HFFc6 (cell line): ENCODE measurements at regions not wholly inside any gene's neighbourhood (a gene's known extent, or its start where the extent isn't known, plus 50 kb on each side); places are given as distances from the start of the nearest gene placed in this dataset.

Experiments
- DNase-seq: peaks from one replicate; pipeline ENCODE4 v3.0.0-alpha.2; 2018
- H3K27ac Mint-ChIP-seq: 2 replicates; pipeline ENCODE4 v1.8.0; 2020; ENCODE audit warnings: mild to moderate bottlenecking, mixed read lengths
- H3K27me3 Mint-ChIP-seq: 2 replicates; pipeline ENCODE4 v1.8.0; 2021; ENCODE audit warnings: mild to moderate bottlenecking, moderate library complexity, mixed read lengths; ENCODE audit not compliant: insufficient read depth
- H3K36me3 Mint-ChIP-seq: 2 replicates; pipeline ENCODE4 v1.8.0; 2021; ENCODE audit warnings: low read depth, mixed read lengths
- H3K4me1 Mint-ChIP-seq: 2 replicates; pipeline ENCODE4 v1.8.0; 2020; ENCODE audit warnings: low read depth, mixed read lengths
- H3K4me3 Mint-ChIP-seq: 2 replicates; pipeline ENCODE4 v1.8.0; 2020; ENCODE audit warnings: mild to moderate bottlenecking, moderate library complexity, mixed read lengths
- H3K9me3 Mint-ChIP-seq: 2 replicates; pipeline ENCODE4 v1.8.0; 2020; ENCODE audit warnings: mild to moderate bottlenecking, mixed read lengths
- TF ChIP-seq, protein P1 (sequence below): fragments of 200-600 bp; sonication (generic); IDR thresholded peaks from 2 replicates; pipeline ENCODE4 v1.5.0; 2021; ENCODE audit warnings: antibody characterized with exemption, mild to moderate bottlenecking

DNA sequence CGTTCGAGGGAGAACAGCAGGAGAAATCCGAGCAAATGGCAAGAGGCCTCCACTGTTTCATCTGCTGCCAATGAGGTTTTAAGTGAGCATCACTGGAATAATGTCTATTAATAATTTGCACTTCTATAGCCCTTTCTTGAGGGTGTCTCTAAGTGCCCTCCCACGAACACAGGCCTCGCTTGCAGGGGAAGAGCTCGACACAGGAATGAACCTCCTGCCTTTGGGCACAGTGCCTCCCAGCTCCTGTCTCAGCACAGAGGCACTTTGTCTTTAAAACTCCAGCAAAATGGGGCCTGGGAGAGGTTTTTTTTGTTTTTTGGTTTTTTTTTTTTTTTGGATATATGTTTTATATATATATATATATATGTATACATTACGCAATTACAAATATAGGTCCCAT is 56.6 kb downstream of the OLIG1 start:
- TF ChIP-seq, protein P1, sequence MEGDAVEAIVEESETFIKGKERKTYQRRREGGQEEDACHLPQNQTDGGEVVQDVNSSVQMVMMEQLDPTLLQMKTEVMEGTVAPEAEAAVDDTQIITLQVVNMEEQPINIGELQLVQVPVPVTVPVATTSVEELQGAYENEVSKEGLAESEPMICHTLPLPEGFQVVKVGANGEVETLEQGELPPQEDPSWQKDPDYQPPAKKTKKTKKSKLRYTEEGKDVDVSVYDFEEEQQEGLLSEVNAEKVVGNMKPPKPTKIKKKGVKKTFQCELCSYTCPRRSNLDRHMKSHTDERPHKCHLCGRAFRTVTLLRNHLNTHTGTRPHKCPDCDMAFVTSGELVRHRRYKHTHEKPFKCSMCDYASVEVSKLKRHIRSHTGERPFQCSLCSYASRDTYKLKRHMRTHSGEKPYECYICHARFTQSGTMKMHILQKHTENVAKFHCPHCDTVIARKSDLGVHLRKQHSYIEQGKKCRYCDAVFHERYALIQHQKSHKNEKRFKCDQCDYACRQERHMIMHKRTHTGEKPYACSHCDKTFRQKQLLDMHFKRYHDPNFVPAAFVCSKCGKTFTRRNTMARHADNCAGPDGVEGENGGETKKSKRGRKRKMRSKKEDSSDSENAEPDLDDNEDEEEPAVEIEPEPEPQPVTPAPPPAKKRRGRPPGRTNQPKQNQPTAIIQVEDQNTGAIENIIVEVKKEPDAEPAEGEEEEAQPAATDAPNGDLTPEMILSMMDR, result no peak
- no peaks in the 10 kb centered on the region for H3K36me3 Mint-ChIP-seq
- peaks cover 37% of the 10 kb centered on the region for H3K27me3 Mint-ChIP-seq
- H3K9me3 Mint-ChIP-seq, result no peaks in the 10 kb centered on the region
- H3K4me1 Mint-ChIP-seq, result 0 out of 2 replicates have a peak, but pooled peaks cover 5% of the 10 kb centered on the region
- H3K4me3 Mint-ChIP-seq, result no peak overlapping the region; the same call in 1 of the 2 replicates
- H3K27ac Mint-ChIP-seq, result no peak overlapping the region
- no peak for DNase-seq

DNA sequence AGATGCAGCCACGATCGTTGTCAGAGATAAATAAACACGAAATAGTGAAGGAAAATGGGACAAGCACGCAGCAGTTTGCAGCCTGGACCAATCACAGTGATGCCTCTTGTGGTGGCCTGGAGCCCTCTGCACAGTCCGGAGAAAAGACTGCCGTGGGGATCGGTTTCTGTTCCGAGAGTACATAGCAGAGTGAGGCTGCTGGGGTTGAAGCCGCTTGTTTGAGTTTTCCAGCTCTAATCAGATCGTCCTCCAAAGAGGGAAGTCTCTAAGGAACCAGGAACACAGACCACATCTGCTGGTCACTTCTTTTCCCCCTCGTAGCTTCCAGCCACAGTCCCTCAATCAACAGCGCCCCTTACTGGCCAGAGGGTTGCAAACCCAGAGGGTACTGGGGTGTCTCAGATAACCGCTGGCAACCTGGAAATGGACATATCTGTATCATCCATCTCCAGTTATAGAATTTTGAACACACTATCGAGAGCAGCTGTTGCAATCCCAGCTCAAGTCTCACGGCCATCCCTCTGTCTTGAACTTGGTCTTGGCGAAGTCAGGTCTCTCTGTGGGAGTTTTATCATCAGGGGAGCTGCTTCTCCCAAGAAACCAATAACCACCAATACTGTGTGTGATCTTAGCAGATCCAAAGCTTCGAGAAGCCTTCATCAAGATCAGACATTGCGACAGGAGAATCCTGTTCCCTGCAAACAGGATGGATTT is 57.4 kb downstream of the OLIG1 start:
- Mint-ChIP-seq H3K36me3 (no peaks in the 10 kb centered on the region), H3K4me1 (0 out of 2 replicates have a peak, but pooled peaks cover 5% of the 10 kb centered on the region), H3K27ac (no peak overlapping the region), H3K27me3 (peaks cover 38% of the 10 kb centered on the region), H3K9me3 (no peaks in the 10 kb centered on the region), H3K4me3 (peak overlapping the region; percentile 90)
- peak; percentile 54 for DNase-seq
- TF ChIP-seq, protein P1, result peak; percentile 91

DNA sequence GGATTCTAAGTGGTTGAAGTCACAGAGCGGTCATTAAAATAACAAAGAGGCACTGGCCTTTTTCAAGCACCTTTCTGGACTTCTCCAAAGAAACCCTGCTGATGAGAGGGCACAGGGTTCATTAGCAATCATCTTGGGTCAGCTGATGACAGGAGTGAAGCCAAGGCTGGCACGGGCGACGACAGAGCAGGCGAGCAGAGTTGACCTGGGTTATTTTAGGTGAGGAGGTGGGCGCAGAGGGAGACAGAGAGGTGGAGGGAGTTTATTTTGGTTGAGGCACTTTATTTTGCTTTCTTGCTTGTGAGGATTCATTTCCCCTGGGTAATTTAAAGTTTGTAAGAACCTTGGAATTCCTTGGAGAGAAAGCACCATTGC is 57.9 kb downstream of the OLIG1 start:
- Mint-ChIP-seq H3K36me3 (no peaks in the 10 kb centered on the region), H3K27me3 (peaks cover 41% of the 10 kb centered on the region), H3K9me3 (no peaks in the 10 kb centered on the region), H3K27ac (no peak overlapping the region), H3K4me3 (no peak overlapping the region), H3K4me1 (0 out of 2 replicates have a peak, but pooled peaks cover 5% of the 10 kb centered on the region)
- DNase-seq, result no peak
- TF ChIP-seq, protein P1, result no peak

GRCh38 chr21:33128538-33128937 is 58.6 kb downstream of the OLIG1 start:
- H3K4me1 Mint-ChIP-seq, result 0 out of 2 replicates have a peak, but pooled peaks cover 5% of the 10 kb centered on the region
- no peaks in the 10 kb centered on the region for H3K9me3 Mint-ChIP-seq
- no peak for DNase-seq
- H3K36me3 Mint-ChIP-seq, result no peaks in the 10 kb centered on the region
- H3K27ac Mint-ChIP-seq, result no peak overlapping the region
- TF ChIP-seq, protein P1, result no peak
- peaks cover 37% of the 10 kb centered on the region for H3K27me3 Mint-ChIP-seq
- no peak overlapping the region for H3K4me3 Mint-ChIP-seq

GRCh38 chr21:33132054-33132453 is 62.1 kb downstream of the OLIG1 start:
- Mint-ChIP-seq H3K27ac (no peak overlapping the region), H3K4me1 (no peaks in the 10 kb centered on the region), H3K27me3 (peaks cover 40% of the 10 kb centered on the region), H3K9me3 (no peaks in the 10 kb centered on the region), H3K4me3 (no peak overlapping the region), H3K36me3 (no peaks in the 10 kb centered on the region)
- TF ChIP-seq, protein P1, result peak; percentile 44
- DNase-seq, result no peak
